Heart right ventricle (tissue), 15 donors: ENCODE measurements at regions not wholly inside any gene's neighbourhood (a gene's known extent, or its start where the extent isn't known, plus 50 kb on each side); places are given as distances from the start of the nearest gene placed in this dataset.

ENCODE experiments used
- ATAC-seq, 8 donors: fragments of 200-7000 bp; cut with Tn5 transposase; one replicate each; pipeline ENCODE4 v1.9.1; 2020; ENCODE audit warnings: mild to moderate bottlenecking in 8 of 8, moderate library complexity in 8 of 8, moderate number of reproducible peaks in 1 of 8
- DNase-seq, 2 donors: peaks; one replicate each; pipeline ENCODE4 v3.0.0-alpha.2; 2020
- H3K27ac ChIP-seq, 10 donors: fragments of 200-600 bp; sonication (generic) in 2 of 10; one replicate each; pipeline versions ENCODE4 v1.5.0 to v1.8.0; 2020 to 2022; ENCODE audit warnings: mild to moderate bottlenecking in 3 of 10
- H3K27me3 ChIP-seq, 7 donors: fragments of 200-600 bp; one replicate each; pipeline ENCODE4 v1.8.0; 2021 to 2022; ENCODE audit warnings: mild to moderate bottlenecking in 2 of 7
- H3K36me3 ChIP-seq, 9 donors: fragments of 200-600 bp; sonication (generic) in 1 of 9; one replicate each; pipeline versions ENCODE4 v1.5.0 to v1.8.0; 2020 to 2022; ENCODE audit warnings: mild to moderate bottlenecking in 2 of 9
- H3K4me1 ChIP-seq, 9 donors: fragments of 200-600 bp; sonication (generic) in 1 of 9; one replicate each; pipeline versions ENCODE4 v1.5.0 to v1.8.0; 2020 to 2022; ENCODE audit warnings: mild to moderate bottlenecking in 4 of 9
- H3K4me3 ChIP-seq, 10 donors: fragments of 200-600 bp; sonication (generic) in 2 of 10; one replicate each; pipeline versions ENCODE4 v1.5.0 to v1.8.0; 2020 to 2022; ENCODE audit warnings: mild to moderate bottlenecking in 7 of 10, moderate library complexity in 2 of 10
- H3K9me3 ChIP-seq, 11 donors: fragments of 200-600 bp in 10 of 11; sonication (generic) in 2 of 11; one replicate each; pipeline versions ENCODE4 v1.5.0 to v1.8.0; 2013 to 2022; ENCODE audit warnings: mild to moderate bottlenecking in 2 of 11, control low read depth in 1 of 11, moderate library complexity in 1 of 11
- intact Hi-C, 10 donors: fragments of 100-400 bp; cut with DNase I; formaldehyde crosslinking; loops; one replicate each; pipeline versions ENCODE4 v1.11.1 to v1.14.2; 2022
- microRNA-seq, 2 donors: library from miRNA; unstranded; fragments of <30 nt; microRNA quantifications; one replicate each; pipeline ENCODE4 v1.2.0, GENCODE V29; 2021
- TF ChIP-seq, protein P1 (sequence below), 9 donors: fragments of 200-600 bp; sonication (generic) in 2 of 9; IDR thresholded peaks; one replicate each; pipeline versions ENCODE4 v1.5.0 to v1.8.0; 2021 to 2022; ENCODE audit warnings: antibody characterized with exemption in 9 of 9, mild to moderate bottlenecking in 5 of 9, moderate library complexity in 1 of 9
- donor health status: Arrhythmogenic right ventricular cardiomyopathy.
- donor health status: ischemic (EF 13 %, LVEDD 7.1; RV severe dilation, severe dysfunction).
- donor health status: DM: no; HTN: yes; CAD: no.
- donor health status: DM: no; HTN: no; CAD: no.
- donor health status: ischemic (EF 25% LVEDD 6.9; RV normal size, moderate dysfunction).
- donor health status: ischemic (EF 25% LVEDD 5.7; RV mildly dilated, moderate dysfunction).
- donor health status: healthy.
- donor health status: DM: yes; HTN: yes; CAD: no.
- donor health status: Ischemic cardiomyopathy.
- donor health status: ischemic (EF 35%, LVEDD 5.7; RV mildly dilated, moderate dysfunction).
- donor health status: nonischemic (EF 11% LVEDD 7.7; RV severe dilation, severe dysfunction).
- donor health status: DM: yes; HTN: yes; CAD: no.
- donor health status: PGD.
- donor health status: ischemic (EF 29% LVEDD 5.4; RV normal size, mild dysfunction).
- donor health status: nonischemic (EF 23%, LVEDD 6.1; RV moderate dilation, normal function).

DNA sequence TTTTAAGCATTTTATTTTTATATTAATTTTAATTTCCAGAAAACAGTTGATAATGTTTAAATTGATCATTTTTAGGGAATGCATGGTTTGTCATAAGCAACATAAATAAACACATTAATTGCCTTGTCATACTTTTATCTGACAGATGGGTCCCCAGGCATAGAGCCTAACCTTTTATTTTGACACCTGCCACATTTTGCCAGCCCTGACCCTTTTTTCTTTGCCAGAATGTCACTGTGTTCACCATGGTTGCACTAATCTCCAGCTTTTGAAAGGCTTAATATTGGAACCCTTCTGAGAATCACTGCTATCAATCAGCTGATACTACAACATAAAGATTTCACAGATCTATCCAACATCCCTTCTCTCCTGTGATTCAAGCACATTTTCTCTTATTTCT lies 56.0 kb upstream of the DPYD start:
- no peak for ATAC-seq
- Histone ChIP-seq H3K27me3 (peaks cover 0 to 4% (median 0%) of the 10 kb centered on the region in 7 donors), H3K36me3 (no peaks in the 10 kb centered on the region), H3K9me3 (no peaks in the 10 kb centered on the region), H3K4me3 (no peak overlapping the region), H3K27ac (no peak overlapping the region), H3K4me1 (no peaks in the 10 kb centered on the region)
- intact Hi-C loops = no loop called here
- no peak for DNase-seq
- TF ChIP-seq, protein P1, sequence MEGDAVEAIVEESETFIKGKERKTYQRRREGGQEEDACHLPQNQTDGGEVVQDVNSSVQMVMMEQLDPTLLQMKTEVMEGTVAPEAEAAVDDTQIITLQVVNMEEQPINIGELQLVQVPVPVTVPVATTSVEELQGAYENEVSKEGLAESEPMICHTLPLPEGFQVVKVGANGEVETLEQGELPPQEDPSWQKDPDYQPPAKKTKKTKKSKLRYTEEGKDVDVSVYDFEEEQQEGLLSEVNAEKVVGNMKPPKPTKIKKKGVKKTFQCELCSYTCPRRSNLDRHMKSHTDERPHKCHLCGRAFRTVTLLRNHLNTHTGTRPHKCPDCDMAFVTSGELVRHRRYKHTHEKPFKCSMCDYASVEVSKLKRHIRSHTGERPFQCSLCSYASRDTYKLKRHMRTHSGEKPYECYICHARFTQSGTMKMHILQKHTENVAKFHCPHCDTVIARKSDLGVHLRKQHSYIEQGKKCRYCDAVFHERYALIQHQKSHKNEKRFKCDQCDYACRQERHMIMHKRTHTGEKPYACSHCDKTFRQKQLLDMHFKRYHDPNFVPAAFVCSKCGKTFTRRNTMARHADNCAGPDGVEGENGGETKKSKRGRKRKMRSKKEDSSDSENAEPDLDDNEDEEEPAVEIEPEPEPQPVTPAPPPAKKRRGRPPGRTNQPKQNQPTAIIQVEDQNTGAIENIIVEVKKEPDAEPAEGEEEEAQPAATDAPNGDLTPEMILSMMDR (IDR thresholded peaks at IDR 0.05) = no peak

Small RNA genes lying in the stretch of these regions (microRNA-seq; reads per million reads assigned to microRNA genes)
- 0 reads per million in 2 donors for gene MIR2682
